ENCODE measurements at regions not wholly inside any gene's neighbourhood (a gene's known extent, or its start where the extent isn't known, plus 50 kb on each side); places are given as distances from the start of the nearest gene placed in this dataset.

DNA sequence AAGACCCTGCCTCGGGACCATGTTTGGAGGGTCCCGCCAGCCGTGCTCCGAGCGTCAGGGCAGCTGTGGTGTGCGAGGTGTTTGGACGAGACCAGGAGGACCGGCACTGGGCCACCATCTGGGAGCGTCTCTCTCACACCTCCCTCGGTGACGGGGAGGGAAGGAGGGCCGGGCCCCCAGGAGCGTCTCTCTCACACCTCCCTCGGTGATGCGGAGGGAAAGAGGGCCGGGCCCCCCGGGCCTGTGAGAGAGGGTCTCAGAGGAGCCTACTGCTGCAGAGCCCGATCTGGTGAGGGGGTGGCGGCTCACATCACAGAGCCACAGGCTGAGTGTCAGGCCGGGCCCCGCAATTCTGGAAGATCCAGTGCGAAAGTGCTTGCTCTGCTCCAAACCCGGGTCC lies 65.8 kb upstream of the CFAP46 start:
- Mint-ChIP-seq H3K4me3 (no peak overlapping the region), H3K27me3 (peaks cover 1% of the 10 kb centered on the region), H3K36me3 (ENCODE audit: low read depth) (no peaks in the 10 kb centered on the region), H3K9me3 (no peaks in the 10 kb centered on the region), H3K4me1 (ENCODE audit: low read depth) (no peaks in the 10 kb centered on the region), H3K27ac (no peak overlapping the region)
- no peaks in the 10 kb centered on the region for H3K27me3 ChIP-seq (ENCODE audit: control insufficient read depth in 1 of 2, insufficient read depth in 2 of 2, low read length in 2 of 2)
- peaks cover 0 to 24% of the 10 kb centered on the region in 2 experiments for H3K9me3 ChIP-seq (ENCODE audit: control insufficient read depth in 1 of 2, insufficient read depth in 1 of 2, low read length in 2 of 2)
- CTCF ChIA-PET: no interaction called here
- DNase-seq: no peak
- no peak for ATAC-seq (ENCODE audit: poor library complexity)
- no peak overlapping the region for H3K4me3 ChIP-seq (ENCODE audit: low read length)
- H3K36me3 ChIP-seq (ENCODE audit: insufficient read depth, low read length): no peaks in the 10 kb centered on the region
- H3K27ac ChIP-seq (ENCODE audit: low read depth in 1 of 2, low read length in 2 of 2): no peak overlapping the region
- H3K4me1 ChIP-seq (ENCODE audit: insufficient read depth, low read length): no peaks in the 10 kb centered on the region
- TF ChIP-seq CTCF (IDR thresholded peaks at IDR 0.05): no peak
- intact Hi-C loops (cut with DNase I, micrococcal nuclease): no loop called here
- POLR2A ChIA-PET: no interaction called here

DNA sequence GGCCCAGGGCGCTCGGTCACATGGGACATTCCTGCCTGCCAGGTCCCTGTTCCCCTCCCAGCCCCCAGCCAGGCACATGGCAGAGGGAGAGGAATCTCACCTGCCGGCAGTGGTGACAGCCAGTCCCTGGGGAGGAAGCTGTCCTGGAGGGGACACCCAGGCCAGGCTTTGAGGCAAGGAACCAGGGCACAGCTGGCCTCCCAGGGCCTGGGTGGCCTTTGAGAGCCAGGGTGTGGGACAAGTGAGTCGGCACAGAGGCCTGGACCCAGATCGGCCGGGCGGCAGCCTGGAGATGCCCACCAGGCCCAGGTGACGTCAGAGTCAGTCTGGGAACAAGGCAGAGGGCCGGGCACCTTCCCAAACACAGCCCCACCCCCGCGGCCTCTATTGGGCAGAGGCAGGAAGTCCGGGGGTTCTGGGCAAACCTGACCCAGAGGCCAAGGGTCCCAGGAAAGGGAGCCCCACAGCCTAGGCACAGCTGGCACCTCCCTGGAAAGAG lies 65.0 kb upstream of the CFAP46 start:
- Histone ChIP-seq H3K27ac (ENCODE audit: low read depth in 1 of 2, low read length in 2 of 2) (no peak overlapping the region), H3K27me3 (ENCODE audit: control insufficient read depth in 1 of 2, insufficient read depth in 2 of 2, low read length in 2 of 2) (no peaks in the 10 kb centered on the region), H3K4me1 (ENCODE audit: insufficient read depth, low read length) (no peaks in the 10 kb centered on the region), H3K9me3 (ENCODE audit: control insufficient read depth in 1 of 2, insufficient read depth in 1 of 2, low read length in 2 of 2) (peaks cover 0 to 24% of the 10 kb centered on the region in 2 experiments), H3K4me3 (ENCODE audit: low read length) (no peak overlapping the region), H3K36me3 (ENCODE audit: insufficient read depth, low read length) (no peaks in the 10 kb centered on the region)
- H3K4me1 Mint-ChIP-seq (ENCODE audit: low read depth): no peaks in the 10 kb centered on the region
- H3K9me3 Mint-ChIP-seq: no peaks in the 10 kb centered on the region
- no peak for ATAC-seq (ENCODE audit: poor library complexity)
- H3K27ac Mint-ChIP-seq: no peak overlapping the region
- TF ChIP-seq CTCF (IDR thresholded peaks at IDR 0.05): no peak
- H3K27me3 Mint-ChIP-seq: no peaks in the 10 kb centered on the region
- CTCF ChIA-PET: no interaction called here
- POLR2A ChIA-PET: no interaction called here
- no peaks in the 10 kb centered on the region for H3K36me3 Mint-ChIP-seq (ENCODE audit: low read depth)
- intact Hi-C loops (cut with DNase I, micrococcal nuclease): no loop called here
- no peak overlapping the region for H3K4me3 Mint-ChIP-seq
- no peak for DNase-seq

DNA sequence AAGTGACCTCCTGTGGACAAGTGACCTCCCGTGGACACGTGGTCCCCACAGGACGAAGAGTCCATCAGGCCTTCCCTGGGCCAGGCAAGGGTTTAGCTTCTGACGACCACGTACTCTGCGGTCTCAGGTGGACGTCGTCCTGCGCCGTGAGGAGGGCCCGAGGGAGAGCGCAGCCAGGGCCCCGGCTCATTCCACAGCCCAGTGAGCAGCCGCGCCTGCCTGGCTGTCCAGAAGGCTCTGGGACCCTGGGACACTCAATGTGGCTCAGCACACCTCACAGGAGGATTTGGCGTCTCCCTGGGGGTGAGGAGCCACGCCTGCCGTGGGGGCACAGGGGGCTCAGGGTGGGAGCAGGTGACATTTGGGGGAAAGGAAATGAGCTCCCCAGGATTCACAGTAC lies 64.4 kb upstream of the CFAP46 start:
- Mint-ChIP-seq H3K4me1 (ENCODE audit: low read depth) (no peaks in the 10 kb centered on the region), H3K27ac (no peak overlapping the region), H3K9me3 (no peaks in the 10 kb centered on the region), H3K36me3 (ENCODE audit: low read depth) (no peaks in the 10 kb centered on the region), H3K4me3 (no peak overlapping the region), H3K27me3 (no peaks in the 10 kb centered on the region)
- TF ChIP-seq CTCF (IDR thresholded peaks at IDR 0.05): no peak
- intact Hi-C loops (cut with DNase I, micrococcal nuclease): no loop called here
- Histone ChIP-seq H3K27me3 (ENCODE audit: control insufficient read depth in 1 of 2, insufficient read depth in 2 of 2, low read length in 2 of 2) (no peaks in the 10 kb centered on the region), H3K9me3 (ENCODE audit: control insufficient read depth in 1 of 2, insufficient read depth in 1 of 2, low read length in 2 of 2) (peaks cover 0 to 20% of the 10 kb centered on the region in 2 experiments), H3K36me3 (ENCODE audit: insufficient read depth, low read length) (no peaks in the 10 kb centered on the region), H3K4me3 (ENCODE audit: low read length) (no peak overlapping the region), H3K4me1 (ENCODE audit: insufficient read depth, low read length) (no peaks in the 10 kb centered on the region), H3K27ac (ENCODE audit: low read depth in 1 of 2, low read length in 2 of 2) (no peak overlapping the region)
- ATAC-seq (ENCODE audit: poor library complexity) (no peak), DNase-seq (no peak)
- POLR2A ChIA-PET: no interaction called here
- CTCF ChIA-PET: no interaction called here

All from CD4-positive, alpha-beta T cell (primary cell).